GM23338 (cell line): ENCODE measurements at regions not wholly inside any gene's neighbourhood (a gene's known extent, or its start where the extent isn't known, plus 50 kb on each side); places are given as distances from the start of the nearest gene placed in this dataset.

Experiments used
- ATAC-seq: fragments of 200-7000 bp; cut with Tn5 transposase; 3 replicates; pipeline ENCODE4 v1.9.1; 2020
- DNase-seq: peaks from one replicate; pipeline ENCODE4 v3.0.0-alpha.2; 2015; ENCODE audit warnings: low spot score
- H2AFZ ChIP-seq: fragments of 200-600 bp; sonication (generic); 2 replicates; pipeline ENCODE4 v1.8.0; 2016; ENCODE audit warnings: antibody characterized with exemption, mild to moderate bottlenecking, moderate library complexity
- H3F3A ChIP-seq: fragments of 200-600 bp; sonication (generic); replicated peaks from 2 replicates; pipeline ENCODE4 v1.8.0; 2017; ENCODE audit warnings: antibody characterized with exemption, mixed run types, low read depth
- H3K27ac ChIP-seq: fragments of 200-600 bp; sonication (generic); 2 replicates; pipeline ENCODE4 v1.6.1; 2016; ENCODE audit warnings: low read depth
- H3K27me3 ChIP-seq: fragments of 200-600 bp; sonication (generic); 2 replicates; pipeline ENCODE4 v1.8.0; 2016; ENCODE audit warnings: mild to moderate bottlenecking, mixed run types, moderate library complexity; ENCODE audit not compliant: insufficient read depth
- H3K36me3 ChIP-seq: fragments of 200-600 bp; sonication (generic); 2 replicates; pipeline ENCODE4 v1.8.0; 2016; ENCODE audit warnings: mild to moderate bottlenecking; ENCODE audit not compliant: insufficient read depth
- H3K4me1 ChIP-seq: fragments of 200-600 bp; sonication (generic); 2 replicates; pipeline ENCODE4 v1.8.0; 2016; ENCODE audit warnings: mild to moderate bottlenecking, moderate library complexity; ENCODE audit not compliant: insufficient read depth
- H3K4me2 ChIP-seq: fragments of 200-600 bp; sonication (generic); 2 replicates; pipeline ENCODE4 v1.7.1; 2017; ENCODE audit warnings: mixed run types
- H3K4me3 ChIP-seq: fragments of 200-600 bp; sonication (generic); 2 replicates; pipeline ENCODE4 v1.6.1; 2016; ENCODE audit warnings: mixed run types
- H3K79me2 ChIP-seq: fragments of 200-600 bp; sonication (generic); replicated peaks from 2 replicates; pipeline ENCODE4 v1.8.0; 2017; ENCODE audit warnings: mild to moderate bottlenecking; ENCODE audit not compliant: insufficient read depth
- H3K9me2 ChIP-seq: fragments of 200-600 bp; sonication (generic); 2 replicates; pipeline ENCODE4 v1.8.0; 2017; ENCODE audit not compliant: insufficient read depth
- H4K20me1 ChIP-seq: fragments of 200-600 bp; sonication (generic); replicated peaks from 2 replicates; pipeline ENCODE4 v1.8.0; 2017; ENCODE audit warnings: mild to moderate bottlenecking; ENCODE audit not compliant: insufficient read depth
- H3K27ac Mint-ChIP-seq: 2 replicates; pipeline ENCODE4 v1.8.0; 2020; ENCODE audit warnings: inconsistent platforms, mild to moderate bottlenecking, moderate library complexity, mixed read lengths
- H3K27me3 Mint-ChIP-seq: 3 replicates; pipeline ENCODE4 v1.8.0; 2022; ENCODE audit warnings: low read depth, mild to moderate bottlenecking, moderate library complexity, mixed read lengths, inconsistent platforms; ENCODE audit not compliant: insufficient read depth, poor library complexity
- H3K36me3 Mint-ChIP-seq: 3 replicates; pipeline ENCODE4 v1.8.0; 2021; ENCODE audit warnings: low read depth, mild to moderate bottlenecking, inconsistent platforms, moderate library complexity, mixed read lengths
- H3K4me1 Mint-ChIP-seq: 3 replicates; pipeline ENCODE4 v1.8.0; 2020; ENCODE audit warnings: mild to moderate bottlenecking, inconsistent platforms, mixed read lengths
- H3K4me3 Mint-ChIP-seq: 3 replicates; pipeline ENCODE4 v1.8.0; 2021; ENCODE audit warnings: moderate library complexity, mild to moderate bottlenecking, inconsistent platforms, mixed read lengths
- H3K9me3 Mint-ChIP-seq: 3 replicates; pipeline ENCODE4 v1.8.0; 2020; ENCODE audit warnings: moderate library complexity, mild to moderate bottlenecking, inconsistent platforms, mixed read lengths
- CREB1 ChIP-seq: fragments of 250-450 bp; sonication (Bioruptor Pico); IDR thresholded peaks from 2 replicates; pipeline ENCODE4 v1.5.0; 2020; ENCODE audit warnings: low read depth, mild to moderate bottlenecking, moderate library complexity
- EZH2 ChIP-seq: fragments of 200-600 bp; sonication (generic); IDR thresholded peaks from one replicate; pipeline ENCODE4 v1.8.0; 2017; ENCODE audit warnings: antibody characterized with exemption, mild to moderate bottlenecking, low read depth; ENCODE audit not compliant: unreplicated experiment
- EZH2phosphoT487 ChIP-seq: fragments of 200-600 bp; sonication (generic); IDR thresholded peaks from one replicate; pipeline ENCODE4 v1.8.1; 2018; ENCODE audit warnings: antibody characterized with exemption; ENCODE audit not compliant: unreplicated experiment
- JUNB ChIP-seq: IDR thresholded peaks from one replicate; pipeline ENCODE4 v1.6.1; 2016; ENCODE audit warnings: antibody characterized with exemption; ENCODE audit not compliant: unreplicated experiment
- NANOG ChIP-seq: IDR thresholded peaks from 2 replicates; pipeline ENCODE4 v1.6.1; 2016; ENCODE audit warnings: antibody characterized with exemption, borderline replicate concordance
- POLR2AphosphoS5 ChIP-seq: IDR thresholded peaks from 2 replicates; pipeline ENCODE4 v1.6.1; 2016; ENCODE audit warnings: antibody characterized with exemption, low read depth
- STAT1 ChIP-seq: IDR thresholded peaks from one replicate; pipeline ENCODE4 v1.6.1; 2016; ENCODE audit warnings: antibody characterized with exemption; ENCODE audit not compliant: unreplicated experiment
- ZNF114 ChIP-seq: fragments of 250-450 bp; sonication (Bioruptor Pico); IDR thresholded peaks from 2 replicates; pipeline ENCODE4 v1.5.0; 2020; ENCODE audit warnings: mild to moderate bottlenecking, moderate library complexity
- ZNF331 ChIP-seq: fragments of 250-450 bp; sonication (Bioruptor Pico); IDR thresholded peaks from 2 replicates; pipeline ENCODE4 v1.5.0; 2020; ENCODE audit warnings: low read depth, mild to moderate bottlenecking, moderate library complexity
- TF ChIP-seq, protein P1 (sequence below), 2 experiments: fragments of 200-600 bp in 1 of 2; sonication (generic) in 1 of 2; conservative IDR thresholded peaks; 2 replicates each; pipeline versions ENCODE4 v1.5.1 to v1.6.1; 2016 to 2017; ENCODE audit warnings: antibody characterized with exemption in 2 of 2, low read depth in 2 of 2, mild to moderate bottlenecking in 2 of 2, moderate library complexity in 1 of 2
- TF ChIP-seq, protein P2 (sequence below): IDR thresholded peaks from one replicate; pipeline ENCODE4 v1.6.1; 2018; ENCODE audit warnings: antibody characterized with exemption; ENCODE audit not compliant: unreplicated experiment
- TF ChIP-seq, protein P3 (sequence below): fragments of 250-450 bp; sonication (Bioruptor Pico); IDR thresholded peaks from 2 replicates; pipeline ENCODE4 v1.5.0; 2020; ENCODE audit warnings: mild to moderate bottlenecking, moderate library complexity
- TF ChIP-seq, protein P4 (sequence below): IDR thresholded peaks from 2 replicates; pipeline ENCODE4 v1.6.1; 2016; ENCODE audit warnings: antibody characterized with exemption

DNA sequence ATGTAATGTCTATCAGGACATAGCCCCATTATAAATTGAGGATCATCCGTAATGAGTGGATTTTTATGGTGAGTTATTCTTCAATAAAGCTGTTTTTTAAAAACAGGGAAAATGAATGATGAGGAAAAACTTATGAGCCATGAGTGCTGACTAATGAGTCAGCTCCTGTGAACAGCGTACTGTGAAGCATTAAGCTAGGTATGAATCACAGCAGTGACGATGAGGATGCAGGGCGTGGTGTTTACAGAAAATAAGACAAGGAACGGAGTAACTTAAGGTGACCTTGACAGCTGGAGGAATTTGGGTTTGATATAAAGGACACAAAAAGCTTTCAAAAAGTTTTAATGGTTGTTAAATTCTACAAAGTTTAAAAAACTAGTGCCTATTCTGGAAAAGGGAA is 96.3 kb downstream of the FOXF2 start:
- Mint-ChIP-seq H3K4me3 (no peak overlapping the region), H3K27ac (no peak overlapping the region), H3K9me3 (no peaks in the 10 kb centered on the region; the same call in 2 of the 3 replicates), H3K4me1 (no peaks in the 10 kb centered on the region), H3K27me3 (peaks cover 4% of the 10 kb centered on the region), H3K36me3 (no peaks in the 10 kb centered on the region)
- H3K27ac ChIP-seq: no peak overlapping the region
- no peaks in the 10 kb centered on the region for H3F3A ChIP-seq
- no peaks in the 10 kb centered on the region for H4K20me1 ChIP-seq
- H3K36me3 ChIP-seq: no peaks in the 10 kb centered on the region
- H2AFZ ChIP-seq: no peak overlapping the region
- H3K4me3 ChIP-seq: no peak overlapping the region
- DNase-seq (no peak), ATAC-seq (no peak)
- H3K79me2 ChIP-seq: no peaks in the 10 kb centered on the region
- no peaks in the 10 kb centered on the region for H3K27me3 ChIP-seq
- no peaks in the 10 kb centered on the region for H3K4me1 ChIP-seq
- TF ChIP-seq, protein P1, sequence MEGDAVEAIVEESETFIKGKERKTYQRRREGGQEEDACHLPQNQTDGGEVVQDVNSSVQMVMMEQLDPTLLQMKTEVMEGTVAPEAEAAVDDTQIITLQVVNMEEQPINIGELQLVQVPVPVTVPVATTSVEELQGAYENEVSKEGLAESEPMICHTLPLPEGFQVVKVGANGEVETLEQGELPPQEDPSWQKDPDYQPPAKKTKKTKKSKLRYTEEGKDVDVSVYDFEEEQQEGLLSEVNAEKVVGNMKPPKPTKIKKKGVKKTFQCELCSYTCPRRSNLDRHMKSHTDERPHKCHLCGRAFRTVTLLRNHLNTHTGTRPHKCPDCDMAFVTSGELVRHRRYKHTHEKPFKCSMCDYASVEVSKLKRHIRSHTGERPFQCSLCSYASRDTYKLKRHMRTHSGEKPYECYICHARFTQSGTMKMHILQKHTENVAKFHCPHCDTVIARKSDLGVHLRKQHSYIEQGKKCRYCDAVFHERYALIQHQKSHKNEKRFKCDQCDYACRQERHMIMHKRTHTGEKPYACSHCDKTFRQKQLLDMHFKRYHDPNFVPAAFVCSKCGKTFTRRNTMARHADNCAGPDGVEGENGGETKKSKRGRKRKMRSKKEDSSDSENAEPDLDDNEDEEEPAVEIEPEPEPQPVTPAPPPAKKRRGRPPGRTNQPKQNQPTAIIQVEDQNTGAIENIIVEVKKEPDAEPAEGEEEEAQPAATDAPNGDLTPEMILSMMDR (conservative IDR thresholded peaks at IDR 0.05; ENCODE audit: low read depth in 2 of 2): no peak
- TF ChIP-seq STAT1 (no peak), POLR2AphosphoS5 (no peak), ZNF114 (CRISPR knock-in tag) (no peak), CREB1 (CRISPR knock-in tag) (no peak), EZH2phosphoT487 (no peak), JUNB (no peak), NANOG (no peak), EZH2 (no peak), ZNF331 (no peak)
- TF ChIP-seq, protein P2, sequence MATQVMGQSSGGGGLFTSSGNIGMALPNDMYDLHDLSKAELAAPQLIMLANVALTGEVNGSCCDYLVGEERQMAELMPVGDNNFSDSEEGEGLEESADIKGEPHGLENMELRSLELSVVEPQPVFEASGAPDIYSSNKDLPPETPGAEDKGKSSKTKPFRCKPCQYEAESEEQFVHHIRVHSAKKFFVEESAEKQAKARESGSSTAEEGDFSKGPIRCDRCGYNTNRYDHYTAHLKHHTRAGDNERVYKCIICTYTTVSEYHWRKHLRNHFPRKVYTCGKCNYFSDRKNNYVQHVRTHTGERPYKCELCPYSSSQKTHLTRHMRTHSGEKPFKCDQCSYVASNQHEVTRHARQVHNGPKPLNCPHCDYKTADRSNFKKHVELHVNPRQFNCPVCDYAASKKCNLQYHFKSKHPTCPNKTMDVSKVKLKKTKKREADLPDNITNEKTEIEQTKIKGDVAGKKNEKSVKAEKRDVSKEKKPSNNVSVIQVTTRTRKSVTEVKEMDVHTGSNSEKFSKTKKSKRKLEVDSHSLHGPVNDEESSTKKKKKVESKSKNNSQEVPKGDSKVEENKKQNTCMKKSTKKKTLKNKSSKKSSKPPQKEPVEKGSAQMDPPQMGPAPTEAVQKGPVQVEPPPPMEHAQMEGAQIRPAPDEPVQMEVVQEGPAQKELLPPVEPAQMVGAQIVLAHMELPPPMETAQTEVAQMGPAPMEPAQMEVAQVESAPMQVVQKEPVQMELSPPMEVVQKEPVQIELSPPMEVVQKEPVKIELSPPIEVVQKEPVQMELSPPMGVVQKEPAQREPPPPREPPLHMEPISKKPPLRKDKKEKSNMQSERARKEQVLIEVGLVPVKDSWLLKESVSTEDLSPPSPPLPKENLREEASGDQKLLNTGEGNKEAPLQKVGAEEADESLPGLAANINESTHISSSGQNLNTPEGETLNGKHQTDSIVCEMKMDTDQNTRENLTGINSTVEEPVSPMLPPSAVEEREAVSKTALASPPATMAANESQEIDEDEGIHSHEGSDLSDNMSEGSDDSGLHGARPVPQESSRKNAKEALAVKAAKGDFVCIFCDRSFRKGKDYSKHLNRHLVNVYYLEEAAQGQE: no peak
- TF ChIP-seq, protein P3, sequence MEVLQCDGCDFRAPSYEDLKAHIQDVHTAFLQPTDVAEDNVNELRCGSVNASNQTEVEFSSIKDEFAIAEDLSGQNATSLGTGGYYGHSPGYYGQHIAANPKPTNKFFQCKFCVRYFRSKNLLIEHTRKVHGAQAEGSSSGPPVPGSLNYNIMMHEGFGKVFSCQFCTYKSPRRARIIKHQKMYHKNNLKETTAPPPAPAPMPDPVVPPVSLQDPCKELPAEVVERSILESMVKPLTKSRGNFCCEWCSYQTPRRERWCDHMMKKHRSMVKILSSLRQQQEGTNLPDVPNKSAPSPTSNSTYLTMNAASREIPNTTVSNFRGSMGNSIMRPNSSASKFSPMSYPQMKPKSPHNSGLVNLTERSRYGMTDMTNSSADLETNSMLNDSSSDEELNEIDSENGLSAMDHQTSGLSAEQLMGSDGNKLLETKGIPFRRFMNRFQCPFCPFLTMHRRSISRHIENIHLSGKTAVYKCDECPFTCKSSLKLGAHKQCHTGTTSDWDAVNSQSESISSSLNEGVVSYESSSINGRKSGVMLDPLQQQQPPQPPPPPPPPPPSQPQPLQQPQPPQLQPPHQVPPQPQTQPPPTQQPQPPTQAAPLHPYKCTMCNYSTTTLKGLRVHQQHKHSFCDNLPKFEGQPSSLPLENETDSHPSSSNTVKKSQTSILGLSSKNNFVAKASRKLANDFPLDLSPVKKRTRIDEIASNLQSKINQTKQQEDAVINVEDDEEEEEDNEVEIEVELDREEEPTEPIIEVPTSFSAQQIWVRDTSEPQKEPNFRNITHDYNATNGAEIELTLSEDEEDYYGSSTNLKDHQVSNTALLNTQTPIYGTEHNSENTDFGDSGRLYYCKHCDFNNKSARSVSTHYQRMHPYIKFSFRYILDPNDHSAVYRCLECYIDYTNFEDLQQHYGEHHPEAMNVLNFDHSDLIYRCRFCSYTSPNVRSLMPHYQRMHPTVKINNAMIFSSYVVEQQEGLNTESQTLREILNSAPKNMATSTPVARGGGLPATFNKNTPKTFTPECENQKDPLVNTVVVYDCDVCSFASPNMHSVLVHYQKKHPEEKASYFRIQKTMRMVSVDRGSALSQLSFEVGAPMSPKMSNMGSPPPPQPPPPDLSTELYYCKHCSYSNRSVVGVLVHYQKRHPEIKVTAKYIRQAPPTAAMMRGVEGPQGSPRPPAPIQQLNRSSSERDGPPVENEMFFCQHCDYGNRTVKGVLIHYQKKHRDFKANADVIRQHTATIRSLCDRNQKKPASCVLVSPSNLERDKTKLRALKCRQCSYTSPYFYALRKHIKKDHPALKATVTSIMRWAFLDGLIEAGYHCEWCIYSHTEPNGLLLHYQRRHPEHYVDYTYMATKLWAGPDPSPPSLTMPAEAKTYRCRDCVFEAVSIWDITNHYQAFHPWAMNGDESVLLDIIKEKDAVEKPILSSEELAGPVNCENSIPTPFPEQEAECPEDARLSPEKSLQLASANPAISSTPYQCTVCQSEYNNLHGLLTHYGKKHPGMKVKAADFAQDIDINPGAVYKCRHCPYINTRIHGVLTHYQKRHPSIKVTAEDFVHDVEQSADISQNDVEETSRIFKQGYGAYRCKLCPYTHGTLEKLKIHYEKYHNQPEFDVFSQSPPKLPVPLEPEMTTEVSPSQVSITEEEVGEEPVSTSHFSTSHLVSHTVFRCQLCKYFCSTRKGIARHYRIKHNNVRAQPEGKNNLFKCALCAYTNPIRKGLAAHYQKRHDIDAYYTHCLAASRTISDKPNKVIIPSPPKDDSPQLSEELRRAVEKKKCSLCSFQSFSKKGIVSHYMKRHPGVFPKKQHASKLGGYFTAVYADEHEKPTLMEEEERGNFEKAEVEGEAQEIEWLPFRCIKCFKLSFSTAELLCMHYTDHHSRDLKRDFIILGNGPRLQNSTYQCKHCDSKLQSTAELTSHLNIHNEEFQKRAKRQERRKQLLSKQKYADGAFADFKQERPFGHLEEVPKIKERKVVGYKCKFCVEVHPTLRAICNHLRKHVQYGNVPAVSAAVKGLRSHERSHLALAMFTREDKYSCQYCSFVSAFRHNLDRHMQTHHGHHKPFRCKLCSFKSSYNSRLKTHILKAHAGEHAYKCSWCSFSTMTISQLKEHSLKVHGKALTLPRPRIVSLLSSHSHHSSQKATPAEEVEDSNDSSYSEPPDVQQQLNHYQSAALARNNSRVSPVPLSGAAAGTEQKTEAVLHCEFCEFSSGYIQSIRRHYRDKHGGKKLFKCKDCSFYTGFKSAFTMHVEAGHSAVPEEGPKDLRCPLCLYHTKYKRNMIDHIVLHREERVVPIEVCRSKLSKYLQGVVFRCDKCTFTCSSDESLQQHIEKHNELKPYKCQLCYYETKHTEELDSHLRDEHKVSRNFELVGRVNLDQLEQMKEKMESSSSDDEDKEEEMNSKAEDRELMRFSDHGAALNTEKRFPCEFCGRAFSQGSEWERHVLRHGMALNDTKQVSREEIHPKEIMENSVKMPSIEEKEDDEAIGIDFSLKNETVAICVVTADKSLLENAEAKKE (CRISPR knock-in tag): no peak
- TF ChIP-seq, protein P4, sequence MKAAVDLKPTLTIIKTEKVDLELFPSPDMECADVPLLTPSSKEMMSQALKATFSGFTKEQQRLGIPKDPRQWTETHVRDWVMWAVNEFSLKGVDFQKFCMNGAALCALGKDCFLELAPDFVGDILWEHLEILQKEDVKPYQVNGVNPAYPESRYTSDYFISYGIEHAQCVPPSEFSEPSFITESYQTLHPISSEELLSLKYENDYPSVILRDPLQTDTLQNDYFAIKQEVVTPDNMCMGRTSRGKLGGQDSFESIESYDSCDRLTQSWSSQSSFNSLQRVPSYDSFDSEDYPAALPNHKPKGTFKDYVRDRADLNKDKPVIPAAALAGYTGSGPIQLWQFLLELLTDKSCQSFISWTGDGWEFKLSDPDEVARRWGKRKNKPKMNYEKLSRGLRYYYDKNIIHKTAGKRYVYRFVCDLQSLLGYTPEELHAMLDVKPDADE: no peak
- H3K4me2 ChIP-seq: no peak overlapping the region
- 0 out of 2 replicates have a peak, but pooled peaks cover 6% of the 10 kb centered on the region for H3K9me2 ChIP-seq
